ENCODE measurements at regions not wholly inside any gene's neighbourhood (a gene's known extent, or its start where the extent isn't known, plus 50 kb on each side); places are given as distances from the start of the nearest gene placed in this dataset.

DNA sequence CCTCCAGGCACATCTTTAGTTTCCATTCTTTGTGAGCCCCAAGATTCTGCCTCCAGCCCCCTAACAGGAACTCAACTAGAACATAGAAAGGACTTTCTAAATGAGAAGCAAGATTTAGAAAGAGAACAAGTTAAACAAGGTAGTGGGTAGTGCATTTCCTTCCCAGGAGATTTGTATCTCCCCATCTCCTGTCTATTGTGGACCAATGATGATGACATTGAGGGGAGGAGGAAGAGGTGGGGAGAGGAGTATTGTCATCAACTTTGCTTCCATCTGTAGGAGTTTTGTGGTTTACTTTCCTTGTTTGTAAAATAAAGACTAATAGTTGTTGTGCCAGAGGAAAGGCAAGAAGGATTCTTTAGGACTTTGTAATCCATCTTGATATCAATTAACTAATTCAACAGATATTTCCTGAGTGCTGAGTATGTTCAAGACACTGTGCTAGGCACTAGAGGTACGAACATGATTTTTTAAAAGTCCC is 235.3 kb upstream of the ROPN1 start:
- H3K4me3 ChIP-seq (ENCODE audit: low read depth, low read length) = no peak overlapping the region
- TF ChIP-seq, protein P1, sequence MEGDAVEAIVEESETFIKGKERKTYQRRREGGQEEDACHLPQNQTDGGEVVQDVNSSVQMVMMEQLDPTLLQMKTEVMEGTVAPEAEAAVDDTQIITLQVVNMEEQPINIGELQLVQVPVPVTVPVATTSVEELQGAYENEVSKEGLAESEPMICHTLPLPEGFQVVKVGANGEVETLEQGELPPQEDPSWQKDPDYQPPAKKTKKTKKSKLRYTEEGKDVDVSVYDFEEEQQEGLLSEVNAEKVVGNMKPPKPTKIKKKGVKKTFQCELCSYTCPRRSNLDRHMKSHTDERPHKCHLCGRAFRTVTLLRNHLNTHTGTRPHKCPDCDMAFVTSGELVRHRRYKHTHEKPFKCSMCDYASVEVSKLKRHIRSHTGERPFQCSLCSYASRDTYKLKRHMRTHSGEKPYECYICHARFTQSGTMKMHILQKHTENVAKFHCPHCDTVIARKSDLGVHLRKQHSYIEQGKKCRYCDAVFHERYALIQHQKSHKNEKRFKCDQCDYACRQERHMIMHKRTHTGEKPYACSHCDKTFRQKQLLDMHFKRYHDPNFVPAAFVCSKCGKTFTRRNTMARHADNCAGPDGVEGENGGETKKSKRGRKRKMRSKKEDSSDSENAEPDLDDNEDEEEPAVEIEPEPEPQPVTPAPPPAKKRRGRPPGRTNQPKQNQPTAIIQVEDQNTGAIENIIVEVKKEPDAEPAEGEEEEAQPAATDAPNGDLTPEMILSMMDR (IDR thresholded peaks at IDR 0.05; ENCODE audit: insufficient read depth, low read depth, low read length) = no peak
- no peak for DNase-seq (ENCODE audit: low read depth)

- H3K4me3 ChIP-seq (ENCODE audit: low read depth, low read length) = no peak overlapping the region
- TF ChIP-seq, protein P1 (IDR thresholded peaks at IDR 0.05; ENCODE audit: insufficient read depth, low read depth, low read length) = no peak
These were observed 237.5 kb upstream of the ROPN1 start for GRCh38 chr3:124229420-124229819.

GRCh38 chr3:124229836-124230235 is 237.9 kb upstream of the ROPN1 start:
- no peak overlapping the region for H3K4me3 ChIP-seq (ENCODE audit: low read depth, low read length)
- DNase-seq (ENCODE audit: low read depth) = no peak
- TF ChIP-seq, protein P1 (IDR thresholded peaks at IDR 0.05; ENCODE audit: insufficient read depth, low read depth, low read length) = no peak

More at GRCh38 chr3:124229420-124229819, 237.5 kb upstream of the ROPN1 start:
- DNase-seq (ENCODE audit: low read depth) = no peak

- TF ChIP-seq, protein P1 (IDR thresholded peaks at IDR 0.05; ENCODE audit: insufficient read depth, low read depth, low read length) = no peak
- no peak overlapping the region for H3K4me3 ChIP-seq (ENCODE audit: low read depth, low read length)
- no peak for DNase-seq (ENCODE audit: low read depth)
These were observed 238.5 kb upstream of the ROPN1 start for GRCh38 chr3:124230432-124230831.

DNA sequence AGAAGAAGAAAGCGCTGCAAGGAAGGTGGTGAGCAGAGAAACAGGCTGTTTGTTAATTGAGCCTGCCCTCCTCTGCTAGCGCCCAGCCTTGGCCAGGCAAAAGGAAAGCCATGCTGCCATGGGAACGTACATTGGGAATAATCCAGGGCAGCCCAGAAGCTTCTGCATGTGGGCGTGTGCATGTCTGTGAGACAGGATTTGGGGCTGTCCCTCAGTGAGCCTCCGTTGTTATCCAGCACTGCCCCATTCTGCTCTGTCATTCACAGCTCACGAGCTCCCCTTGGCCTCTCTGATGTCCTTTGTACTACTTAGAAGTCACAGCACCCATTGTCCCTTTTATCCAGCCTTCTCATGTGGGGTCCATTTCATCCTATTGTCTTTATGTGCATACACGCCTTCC is 239.1 kb upstream of the ROPN1 start:
- no peak for DNase-seq (ENCODE audit: low read depth)

GRCh38 chr3:124234852-124235252 is 242.9 kb upstream of the ROPN1 start:
- TF ChIP-seq, protein P1 (IDR thresholded peaks at IDR 0.05; ENCODE audit: insufficient read depth, low read depth, low read length) = no peak
- no peak for DNase-seq (ENCODE audit: low read depth)
- H3K4me3 ChIP-seq (ENCODE audit: low read depth, low read length) = no peak overlapping the region

More for the DNA sequence above, 239.1 kb upstream of the ROPN1 start:
- H3K4me3 ChIP-seq (ENCODE audit: low read depth, low read length) = no peak overlapping the region
- TF ChIP-seq, protein P1 (IDR thresholded peaks at IDR 0.05; ENCODE audit: insufficient read depth, low read depth, low read length) = no peak

- DNase-seq (ENCODE audit: low read depth) = no peak
- TF ChIP-seq, protein P1 (IDR thresholded peaks at IDR 0.05; ENCODE audit: insufficient read depth, low read depth, low read length) = no peak
- no peak overlapping the region for H3K4me3 ChIP-seq (ENCODE audit: low read depth, low read length)
These were observed 243.5 kb upstream of the ROPN1 start for GRCh38 chr3:124235446-124235845.
